RKO (cell line): ENCODE measurements at regions not wholly inside any gene's neighbourhood (a gene's known extent, or its start where the extent isn't known, plus 50 kb on each side); places are given as distances from the start of the nearest gene placed in this dataset.

ENCODE experiments used
- DNase-seq: peaks from one replicate; pipeline ENCODE4 v3.0.0-alpha.2; 2016; ENCODE audit warnings: low spot score

- DNase-seq: no peak
Observed at GRCh38 chr2:19846567-19846966, 55.2 kb downstream of the TTC32 start.

DNA sequence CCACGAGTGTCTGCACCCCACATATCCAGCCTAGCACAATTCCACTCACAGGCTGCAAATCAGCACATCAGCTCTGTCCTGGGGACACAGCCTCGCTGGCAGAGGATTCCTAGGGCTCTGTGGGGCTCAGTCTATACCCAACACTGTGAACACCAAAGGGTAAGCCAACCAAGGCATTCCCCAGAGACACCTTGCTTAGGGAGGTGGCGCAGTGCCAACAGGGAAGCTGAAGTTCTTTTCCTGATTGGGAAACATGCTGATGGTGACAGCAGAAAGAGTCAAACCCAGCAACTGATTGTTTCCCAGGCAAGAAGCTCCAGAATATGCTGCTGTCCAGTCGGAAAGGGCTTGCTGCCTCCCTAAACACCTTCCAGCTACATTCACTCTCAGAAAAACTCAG, 55.8 kb downstream of the TTC32 start:
- no peak for DNase-seq

- DNase-seq: no peak
Observed at GRCh38 chr2:19845323-19845920, 56.4 kb downstream of the TTC32 start.

DNA sequence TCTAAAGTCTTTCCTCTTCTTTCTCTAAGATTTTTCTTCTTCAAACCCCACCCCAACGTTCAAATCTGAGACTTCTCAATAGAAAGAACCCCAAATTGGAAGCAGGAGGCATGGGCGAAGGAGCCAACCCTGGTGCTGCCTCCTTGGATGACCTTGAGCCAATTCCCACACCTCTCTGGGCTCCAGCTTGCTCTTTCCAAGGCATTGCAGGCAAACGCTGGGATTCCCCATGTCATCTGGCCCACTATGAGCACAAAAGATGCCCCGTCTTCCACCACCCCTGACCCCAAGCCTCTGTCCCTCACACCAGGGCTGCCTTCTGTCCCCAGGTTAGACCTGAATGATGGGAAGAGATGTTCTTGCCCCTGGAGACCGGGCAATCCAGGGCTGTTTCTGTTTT, 57.0 kb downstream of the TTC32 start:
- DNase-seq: no peak

- DNase-seq: no peak
Observed at GRCh38 chr2:19843992-19844515, 57.7 kb downstream of the TTC32 start.

GRCh38 chr2:19841918-19842693, 59.7 kb downstream of the TTC32 start:
- no peak for DNase-seq

DNA sequence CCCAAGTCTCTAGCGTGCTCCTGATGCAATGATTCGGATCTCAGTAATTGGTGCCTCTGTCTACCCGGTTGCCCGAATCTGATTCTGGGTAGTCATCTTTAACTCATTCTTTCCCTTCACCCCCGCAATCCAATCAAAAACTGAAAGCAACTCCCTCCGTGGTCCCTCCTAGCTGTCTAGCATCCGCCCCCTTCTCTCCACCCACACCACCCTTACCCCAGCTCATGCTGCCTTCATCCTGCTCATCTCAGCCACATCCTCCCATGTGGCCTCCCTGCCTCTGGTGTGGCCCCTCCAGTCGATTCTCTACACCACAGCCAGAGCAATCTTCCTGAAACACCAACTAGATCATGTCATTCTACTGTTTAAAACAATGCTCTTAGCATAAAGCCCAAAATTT, 62.3 kb downstream of the TTC32 start:
- no peak for DNase-seq

GRCh38 chr2:19838616-19839015, 63.2 kb downstream of the TTC32 start:
- DNase-seq: no peak

DNA sequence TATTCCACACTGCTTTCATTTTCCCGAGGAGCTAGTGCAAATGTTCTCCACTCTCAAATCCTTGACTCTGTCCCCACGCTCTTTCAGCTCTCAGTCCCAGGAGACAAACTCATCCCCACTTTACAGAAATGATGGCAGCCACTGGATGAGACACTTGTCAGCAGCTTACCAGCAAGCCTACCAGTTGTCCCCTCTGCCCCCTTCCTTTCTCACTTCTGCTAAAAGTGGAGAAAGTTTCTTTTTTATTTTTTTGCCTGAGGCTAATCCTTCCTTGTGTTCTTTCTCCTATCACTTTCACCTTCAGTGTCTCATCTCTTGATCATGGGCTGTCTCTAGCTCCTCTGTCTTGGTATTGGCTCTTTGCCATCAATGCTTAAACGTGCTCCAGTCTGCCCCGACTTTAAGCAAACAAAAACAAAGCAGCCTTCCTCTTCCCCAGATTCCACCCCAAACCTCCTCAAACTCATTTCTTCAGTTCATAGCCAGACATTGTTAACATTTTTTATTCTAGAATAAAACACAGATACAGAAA, 64.5 kb downstream of the TTC32 start:
- no peak for DNase-seq

DNA sequence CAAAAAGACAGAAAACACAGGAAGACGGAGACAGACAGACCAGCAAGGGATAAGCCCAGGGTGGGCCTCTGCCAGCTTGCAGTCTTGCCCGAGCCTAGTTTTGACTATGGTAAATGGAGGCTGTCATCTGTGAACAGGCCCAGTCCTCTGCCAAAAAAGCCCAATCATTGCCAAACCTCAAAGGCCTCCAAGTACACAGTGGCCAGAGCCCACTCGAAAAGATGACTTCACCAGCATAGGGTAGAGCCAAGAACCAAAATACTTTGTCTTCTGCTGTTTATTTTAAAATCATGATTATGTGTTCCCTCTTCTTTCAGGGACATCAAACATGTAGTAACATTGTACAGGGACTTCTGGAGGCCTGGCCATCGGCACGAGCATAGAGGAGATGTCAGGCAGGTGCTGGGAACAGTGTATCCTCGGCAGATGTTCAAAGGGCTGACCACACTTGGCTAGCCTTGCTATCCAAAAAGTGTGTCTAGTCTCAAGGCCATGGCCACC, 66.0 kb downstream of the TTC32 start:
- DNase-seq: no peak

- no peak for DNase-seq
Observed at GRCh38 chr2:19833978-19834377, 67.8 kb downstream of the TTC32 start.

DNA sequence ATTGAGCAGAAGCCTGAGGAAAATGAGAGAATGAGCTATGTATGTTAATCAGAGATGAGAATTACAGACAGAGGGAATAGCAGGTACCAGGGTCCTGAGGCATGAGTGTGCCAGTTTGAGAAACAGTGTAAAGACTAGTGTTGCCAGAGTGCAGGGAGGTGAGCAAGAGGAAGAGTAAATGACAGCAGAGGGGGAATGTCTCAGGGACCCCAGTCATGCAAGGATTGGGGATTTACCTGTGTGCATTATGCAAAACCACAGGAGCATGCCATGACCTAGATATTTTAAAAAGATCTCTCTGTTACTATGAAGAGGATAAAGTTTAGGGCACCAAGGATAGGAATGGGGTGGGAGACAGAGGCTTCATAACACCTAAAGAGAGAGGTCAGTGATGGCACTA, 72.1 kb downstream of the TTC32 start:
- DNase-seq: no peak

GRCh38 chr2:19826874-19827273, 74.9 kb downstream of the TTC32 start:
- DNase-seq: no peak

DNA sequence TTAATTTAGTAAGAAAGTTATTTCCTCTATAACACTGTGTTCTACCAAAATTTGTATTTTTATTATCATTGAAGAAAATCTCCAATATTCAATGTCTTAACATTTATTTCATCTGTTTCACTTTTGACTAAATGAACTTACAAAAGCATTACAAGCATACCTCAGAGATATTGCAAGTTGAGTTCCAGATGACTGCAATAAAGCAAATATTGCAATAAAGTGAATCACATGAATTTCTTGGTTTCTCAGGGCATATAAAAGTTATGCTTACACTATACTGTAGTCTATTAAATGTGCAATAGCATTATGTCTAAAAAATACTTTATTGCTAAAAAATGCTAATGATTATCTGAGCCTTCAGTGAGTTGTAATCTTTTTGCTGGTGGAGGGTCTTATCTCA, 78.3 kb downstream of the TTC32 start:
- DNase-seq: no peak

DNA sequence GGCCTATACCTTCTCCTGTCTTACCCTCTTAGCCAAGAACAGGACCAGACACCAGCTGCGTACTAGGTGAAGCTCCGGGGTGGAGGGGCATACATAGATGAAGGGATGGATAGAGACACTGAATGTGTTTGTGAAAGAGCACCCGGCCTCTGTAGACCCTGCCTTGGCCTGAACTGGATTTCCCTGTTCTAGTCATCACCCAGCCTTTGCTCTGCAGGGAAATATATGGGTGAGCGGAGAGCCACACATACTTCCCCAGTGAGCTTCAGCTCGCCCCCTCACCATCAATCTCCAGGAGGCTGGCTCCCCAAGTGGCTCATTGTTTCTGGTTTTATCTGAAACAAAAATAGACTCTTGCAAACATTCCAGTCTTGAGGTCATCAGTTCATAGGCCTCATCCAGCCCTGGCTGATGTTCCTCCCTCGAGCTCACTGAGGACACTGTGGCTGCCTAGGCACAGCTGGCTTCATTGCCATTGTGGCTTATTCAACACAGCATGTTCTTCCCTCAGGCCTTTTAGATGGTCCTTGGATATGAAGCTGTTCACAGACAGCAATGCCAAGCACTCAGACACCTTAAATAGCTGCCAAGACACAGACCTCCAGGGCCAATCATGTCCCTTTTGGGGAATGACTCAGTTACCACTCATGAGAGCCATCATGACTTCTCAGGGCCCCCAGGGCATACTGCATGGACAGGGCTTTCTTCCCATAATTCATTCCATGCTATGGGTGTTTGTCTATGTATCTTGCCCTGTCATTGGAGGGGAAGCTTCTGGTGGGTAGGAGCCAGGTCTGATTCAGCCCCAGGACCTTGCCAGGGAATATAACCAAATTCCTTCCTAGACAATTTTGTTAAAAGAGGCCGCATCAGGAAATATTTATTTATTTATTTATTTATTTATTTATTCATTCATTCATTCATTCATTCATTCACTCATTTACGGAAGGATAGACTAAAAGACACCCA, 82.4 kb downstream of the TTC32 start:
- peak; percentile 38 for DNase-seq

DNA sequence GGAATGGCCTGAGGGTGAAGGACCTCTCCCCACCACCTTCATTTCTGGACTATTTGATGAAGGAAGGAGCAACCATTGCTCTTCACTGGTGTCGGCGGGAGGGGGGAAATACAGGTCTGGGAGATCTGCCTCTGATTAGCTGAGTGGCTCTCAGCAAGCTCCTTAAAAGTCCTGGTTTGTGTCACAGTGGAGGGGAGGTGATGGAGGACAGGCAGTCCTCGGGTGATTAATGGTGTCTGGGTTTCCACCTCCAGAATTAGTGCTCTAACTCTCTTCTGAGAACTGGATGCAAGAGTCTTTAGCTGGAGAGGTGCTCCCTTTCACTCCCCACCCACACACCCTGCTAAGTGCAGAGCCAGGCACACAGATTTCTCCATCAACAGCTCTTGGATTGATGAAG, 83.2 kb downstream of the TTC32 start:
- no peak for DNase-seq

DNA sequence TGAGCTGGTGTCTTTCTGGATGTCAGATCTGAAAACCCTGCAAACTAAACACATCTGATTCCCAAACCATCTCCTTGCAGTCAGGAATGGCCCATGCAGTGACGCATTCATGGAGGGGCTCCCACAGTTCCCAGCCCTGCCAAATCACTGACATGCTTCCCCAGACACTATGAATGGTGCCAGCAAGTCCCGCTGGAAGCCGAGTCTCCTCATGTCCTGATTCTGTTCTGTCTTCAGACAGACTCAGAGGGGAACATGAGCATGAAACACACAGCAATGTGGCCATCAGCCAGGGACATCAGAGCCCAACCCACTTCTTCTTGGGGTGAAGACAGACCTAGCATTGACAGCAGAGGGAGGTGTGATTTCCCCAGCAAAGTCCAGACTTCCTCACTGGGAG, 83.7 kb downstream of the TTC32 start:
- no peak for DNase-seq

DNA sequence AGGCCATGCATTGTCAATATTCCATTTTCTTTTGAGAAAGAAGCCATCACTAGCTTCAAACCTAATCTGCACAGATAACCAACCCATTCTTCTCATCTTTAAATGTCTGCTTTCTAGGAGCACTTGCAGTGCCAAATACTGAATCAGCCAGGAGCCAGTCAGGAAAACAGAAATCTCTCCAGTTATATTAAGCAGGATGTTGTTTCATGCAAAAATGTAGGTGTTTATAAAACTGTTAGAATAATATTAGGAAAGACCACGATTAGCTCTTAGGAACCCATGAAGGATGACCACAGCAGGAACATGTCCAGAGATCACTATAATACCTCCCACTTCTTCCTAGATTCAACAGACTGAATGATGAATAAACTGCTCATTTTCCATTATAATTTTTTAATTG, 86.0 kb downstream of the TTC32 start:
- DNase-seq: no peak

DNA sequence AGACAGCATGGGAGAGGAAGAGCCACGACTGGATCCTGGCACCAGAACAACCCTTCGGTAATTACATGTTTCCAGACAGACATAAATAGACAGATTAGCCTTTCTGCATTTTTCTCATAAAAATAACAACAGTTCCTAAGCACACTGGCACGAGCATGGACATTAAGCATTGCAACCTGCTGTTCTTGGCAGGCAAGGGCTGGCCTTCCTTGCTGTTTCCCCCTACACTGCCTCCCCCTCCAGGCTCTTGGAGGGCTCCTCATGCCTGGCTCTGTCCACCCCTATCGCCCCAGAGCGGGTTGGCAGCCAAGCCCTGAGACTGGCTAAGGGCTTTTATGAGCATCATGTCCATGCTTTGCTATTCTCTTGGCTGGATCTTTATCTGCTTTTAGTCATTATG, 89.6 kb downstream of the TTC32 start:
- no peak for DNase-seq

- DNase-seq: no peak
Observed at GRCh38 chr2:19811186-19811585, 90.6 kb downstream of the TTC32 start.

DNA sequence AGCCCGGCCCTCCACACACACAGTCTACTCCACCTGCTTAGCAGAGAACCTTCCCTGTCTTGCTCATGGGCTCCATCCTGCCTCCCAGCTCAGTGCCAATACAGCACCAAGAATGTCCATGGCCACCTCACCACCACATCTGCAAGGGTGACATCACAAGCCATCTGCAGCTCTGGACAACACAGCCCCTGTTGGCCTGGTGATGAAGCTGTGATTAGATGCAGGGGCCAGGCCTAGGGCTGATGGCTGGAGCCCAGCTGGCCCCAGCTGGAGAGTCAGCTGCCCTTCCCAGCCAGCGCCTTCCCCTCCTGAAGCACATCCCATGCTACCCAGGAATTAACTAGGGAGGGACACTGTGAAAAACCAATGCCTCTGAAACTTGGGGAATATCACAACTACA, 91.1 kb downstream of the TTC32 start:
- DNase-seq: peak; percentile 19

- DNase-seq: no peak
Observed at GRCh38 chr2:19810148-19810547, 91.6 kb downstream of the TTC32 start.
